Occipital lobe (tissue), 1 donor: ENCODE measurements at regions not wholly inside any gene's neighbourhood (a gene's known extent, or its start where the extent isn't known, plus 50 kb on each side); places are given as distances from the start of the nearest gene placed in this dataset.
A peak's percentile ranks its signal among the peaks of the same experiment; 100 is the strongest.

Experiments used
- DNase-seq: peaks from one replicate; lab custom pipeline; 2025; lab: John Stamatoyannopoulos, UW

DNA sequence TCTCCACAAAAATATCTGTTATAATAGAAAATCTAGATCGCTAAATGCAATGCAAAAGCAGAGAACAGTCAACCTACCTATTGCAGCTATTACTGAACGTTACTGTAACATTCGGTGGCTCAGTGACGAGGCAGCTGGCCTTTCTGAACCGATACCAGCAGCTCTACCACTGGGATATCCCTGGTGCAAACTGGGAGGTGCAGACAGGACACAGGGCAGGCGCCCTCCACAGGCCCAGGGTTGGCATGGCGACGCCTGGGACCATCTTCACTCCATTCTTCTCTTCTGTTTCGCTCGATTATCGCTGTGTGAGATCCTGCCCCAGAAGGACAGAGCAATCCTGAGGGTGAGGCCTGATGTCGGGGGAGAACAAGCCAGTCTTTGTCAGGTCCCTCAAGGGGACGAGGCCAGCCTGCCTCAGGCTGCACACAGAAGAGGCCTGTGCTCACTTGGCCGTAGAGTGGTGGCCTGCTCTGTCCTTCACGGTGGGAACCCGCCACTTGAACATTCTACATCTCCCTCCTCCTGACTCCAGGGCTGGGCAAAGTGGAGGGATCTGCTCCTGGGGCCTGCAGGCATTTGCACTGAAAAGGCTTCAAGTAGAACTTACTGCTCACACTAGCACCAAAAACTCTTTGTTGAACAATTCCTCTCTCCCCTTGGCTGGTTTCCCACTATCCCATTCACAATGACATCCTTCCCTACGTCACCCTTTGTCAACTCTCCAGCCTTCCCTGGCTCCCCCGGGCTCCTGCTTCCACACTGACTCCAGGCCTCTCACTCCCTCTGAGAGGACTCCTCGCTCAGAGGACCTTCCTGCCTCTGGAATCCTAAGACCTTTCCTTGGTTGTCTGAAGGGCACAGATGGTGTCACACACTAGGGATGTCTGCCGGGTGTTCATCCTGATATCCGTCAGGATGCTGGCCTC, 49.7 kb downstream of the CYRIA start:
- no peak for DNase-seq

DNA sequence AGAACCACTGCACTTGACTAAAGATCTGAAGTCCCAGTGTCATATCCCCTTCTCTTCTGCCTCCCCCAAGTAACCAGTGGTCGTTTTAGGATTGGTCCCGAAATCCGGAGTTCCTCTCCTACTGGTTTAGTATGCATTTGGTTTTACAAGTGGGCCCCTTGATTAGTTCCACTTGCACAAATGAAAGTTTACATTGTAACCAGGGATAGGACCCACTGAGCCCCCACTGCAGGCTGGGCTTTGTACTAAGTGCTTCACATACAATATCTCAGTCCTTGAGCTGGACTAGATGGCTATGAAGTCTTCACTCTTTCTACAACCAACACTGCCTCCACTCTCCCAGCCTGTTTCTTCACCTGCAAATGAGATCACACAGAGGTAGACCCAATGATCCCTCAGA, 50.4 kb downstream of the CYRIA start:
- no peak for DNase-seq

- DNase-seq = no peak
Measured at GRCh38 chr2:16614314-16614860, 51.2 kb downstream of the CYRIA start.

- DNase-seq = no peak
Measured at GRCh38 chr2:16613539-16614011, 52.1 kb downstream of the CYRIA start.

GRCh38 chr2:16612490-16612889, 53.1 kb downstream of the CYRIA start:
- peak; percentile 43 for DNase-seq

DNA sequence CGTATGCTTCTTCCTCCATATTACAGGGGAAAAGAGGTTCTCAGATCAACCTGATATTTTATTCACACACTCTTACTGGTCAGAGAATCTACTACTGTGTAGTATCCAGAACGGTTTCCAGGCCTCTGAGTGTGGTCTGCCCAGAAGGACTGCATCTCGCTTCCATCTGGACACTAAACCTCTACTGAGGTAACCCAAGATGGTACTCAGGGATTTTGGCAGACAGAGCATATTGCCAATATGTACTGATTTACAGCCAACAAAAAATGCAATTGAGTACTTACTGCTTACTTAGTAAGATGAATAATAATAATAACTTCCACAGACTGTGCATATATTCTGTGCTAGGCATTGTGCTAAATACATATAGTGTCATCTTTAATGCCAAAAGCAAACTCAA, 55.8 kb downstream of the CYRIA start:
- DNase-seq = no peak

GRCh38 chr2:16608661-16609643, 56.7 kb downstream of the CYRIA start:
- DNase-seq = peak; percentile 75

DNA sequence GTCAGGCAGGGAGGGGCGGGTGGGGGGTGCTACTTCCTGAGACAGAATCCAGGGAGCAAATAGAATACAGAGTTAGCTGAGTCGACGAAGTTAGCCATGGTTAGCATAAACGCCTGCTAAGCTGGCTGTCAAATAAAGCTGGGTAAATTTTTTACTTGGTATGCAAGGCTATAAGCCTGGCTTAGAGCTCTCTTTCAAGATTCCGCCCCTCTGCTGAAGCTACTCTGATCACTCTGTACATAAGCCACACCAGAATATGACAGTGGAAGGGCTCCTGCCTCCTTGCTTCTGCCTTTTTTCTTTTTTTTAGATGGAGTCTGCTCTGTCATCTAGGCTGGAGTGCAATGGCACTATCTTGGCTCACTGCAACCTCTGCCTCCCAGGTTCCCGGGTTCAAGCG, 58.3 kb downstream of the CYRIA start:
- DNase-seq = no peak

DNA sequence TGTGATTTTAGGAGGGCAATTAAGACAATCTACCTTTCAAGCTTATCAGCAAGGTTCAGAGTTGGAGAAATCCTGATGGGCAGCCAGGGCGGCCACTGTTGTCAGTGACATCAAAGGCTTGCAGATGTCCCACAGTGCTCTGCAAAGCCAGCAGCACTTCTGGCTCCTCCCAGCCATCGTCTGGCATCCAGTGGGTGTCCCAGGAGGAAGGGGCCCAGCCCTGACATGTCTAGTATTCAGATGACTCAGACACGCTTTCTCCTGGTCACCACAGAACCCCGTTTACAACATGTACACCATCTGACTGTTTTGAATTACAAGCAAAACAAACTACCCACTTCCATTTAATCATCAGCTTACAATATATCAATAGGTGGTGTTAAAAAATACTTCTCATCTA, 61.4 kb downstream of the CYRIA start:
- DNase-seq = no peak

DNA sequence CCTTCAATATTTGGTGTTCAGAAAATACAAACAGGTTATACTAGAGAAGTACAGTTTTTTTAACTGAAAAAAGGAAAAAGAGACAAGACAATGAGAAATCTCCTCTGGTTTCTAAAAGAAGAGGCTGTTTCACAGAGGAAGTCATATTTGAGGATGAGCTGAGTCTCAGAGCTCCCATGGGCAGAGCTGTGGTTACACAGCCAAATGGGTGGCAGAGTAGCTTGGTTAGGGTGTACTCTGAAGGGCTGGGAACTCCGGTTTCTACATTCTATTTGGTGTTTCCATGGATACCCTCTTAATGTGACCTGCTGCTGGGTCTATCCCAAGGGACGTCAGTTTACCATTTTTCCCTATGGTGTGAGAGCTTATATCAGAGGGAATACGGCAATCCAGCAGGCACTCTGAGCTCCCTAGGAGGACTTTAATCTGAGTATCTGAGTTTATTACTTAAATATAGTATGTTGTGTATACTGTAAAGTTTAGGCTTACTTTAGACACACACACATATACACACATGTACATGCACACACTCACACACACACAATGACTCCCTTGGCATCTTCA, 74.2 kb downstream of the CYRIA start:
- no peak for DNase-seq

DNA sequence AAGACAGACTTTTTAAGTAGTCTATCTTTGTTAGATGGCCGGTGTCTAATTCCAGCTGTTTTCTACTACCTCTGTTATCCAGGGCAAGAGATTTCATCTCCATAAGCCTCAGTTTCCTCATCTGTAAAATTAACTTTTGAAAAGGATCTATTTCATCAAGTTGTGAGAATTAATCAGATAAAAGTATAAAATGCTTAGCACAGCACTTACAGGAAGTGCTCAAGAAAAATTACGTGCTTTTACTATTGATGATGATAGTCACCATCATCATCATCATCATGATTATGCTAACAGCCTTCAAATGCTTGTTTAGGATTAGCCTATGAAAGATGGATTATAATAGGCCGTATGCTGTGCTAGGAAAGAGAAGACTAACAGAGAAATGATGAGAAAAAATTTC, 76.2 kb downstream of the CYRIA start:
- no peak for DNase-seq

- DNase-seq = no peak
Measured at GRCh38 chr2:16588565-16588964, 77.1 kb downstream of the CYRIA start.

DNA sequence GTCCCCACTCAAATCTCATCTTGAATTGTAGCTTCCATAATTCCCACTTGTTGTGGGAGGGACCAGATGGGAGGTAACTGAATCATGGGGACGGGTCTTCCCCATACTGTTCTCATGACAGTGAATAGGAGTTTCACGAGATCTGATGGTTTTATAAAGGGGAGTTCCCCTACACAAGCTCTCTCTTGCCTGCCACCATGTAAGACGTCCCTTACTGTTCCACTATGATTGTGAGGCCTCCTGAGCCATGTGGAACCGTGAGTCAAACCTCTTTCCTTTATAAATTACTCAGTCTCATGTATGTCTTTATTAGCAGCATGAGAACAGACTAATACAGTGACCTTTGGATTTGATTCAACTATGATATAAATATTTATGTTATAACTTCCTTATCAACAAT, 78.0 kb downstream of the CYRIA start:
- DNase-seq = no peak

DNA sequence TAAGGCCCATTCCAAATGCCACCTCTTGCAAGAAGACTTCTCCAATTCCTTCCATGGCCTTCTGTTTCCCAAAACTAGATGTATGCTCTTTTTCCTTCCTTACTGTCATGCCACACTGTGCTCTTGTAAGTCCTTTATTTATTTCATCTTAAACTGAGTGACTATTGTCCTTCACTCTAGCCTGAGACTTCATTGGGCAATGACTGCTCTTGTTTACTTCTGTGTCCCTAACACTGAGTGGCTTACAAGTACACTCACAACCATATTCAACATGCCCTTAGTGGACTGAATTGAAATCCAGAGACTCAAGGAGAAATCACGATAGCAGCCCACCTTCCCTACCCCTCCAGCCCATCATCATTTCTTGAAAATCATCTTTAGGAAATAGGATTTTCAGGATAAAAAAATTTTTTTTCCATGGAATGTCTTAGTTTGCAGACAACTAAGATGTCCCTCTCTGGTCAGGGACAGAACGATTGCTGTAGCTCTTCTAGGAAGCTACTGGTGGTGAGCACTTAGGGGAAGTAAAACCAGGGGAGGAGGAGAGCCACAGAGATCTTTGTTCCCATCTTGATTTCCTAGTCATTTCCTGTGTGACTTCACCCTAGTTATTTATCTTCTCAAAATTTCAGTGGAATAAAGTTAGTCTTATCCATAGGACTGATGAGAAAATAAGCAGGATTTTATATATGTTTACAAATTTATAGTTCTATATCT, 80.7 kb downstream of the CYRIA start:
- no peak for DNase-seq

- DNase-seq = no peak
Measured at GRCh38 chr2:16584084-16584483, 81.5 kb downstream of the CYRIA start.

GRCh38 chr2:16581241-16581640, 84.4 kb downstream of the CYRIA start:
- DNase-seq = no peak

DNA sequence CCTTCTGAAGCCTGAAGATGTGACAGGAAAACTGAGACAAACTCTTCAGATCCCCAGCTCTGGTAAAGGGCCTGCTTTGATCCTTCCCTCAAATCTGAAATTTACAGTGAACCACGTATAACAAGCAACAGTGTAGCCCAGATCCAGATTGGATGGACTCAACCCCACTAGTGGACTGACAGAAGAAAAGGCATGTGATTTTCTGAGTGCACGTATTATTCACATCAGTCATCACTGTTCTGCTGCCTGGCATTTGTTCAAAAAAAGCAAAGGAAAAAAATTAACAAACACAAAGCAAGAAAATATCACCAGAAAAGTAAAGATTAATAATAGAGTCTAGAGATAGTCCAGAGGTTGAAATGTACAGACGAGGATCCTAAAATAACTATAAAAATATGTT, 87.6 kb downstream of the CYRIA start:
- DNase-seq = no peak

DNA sequence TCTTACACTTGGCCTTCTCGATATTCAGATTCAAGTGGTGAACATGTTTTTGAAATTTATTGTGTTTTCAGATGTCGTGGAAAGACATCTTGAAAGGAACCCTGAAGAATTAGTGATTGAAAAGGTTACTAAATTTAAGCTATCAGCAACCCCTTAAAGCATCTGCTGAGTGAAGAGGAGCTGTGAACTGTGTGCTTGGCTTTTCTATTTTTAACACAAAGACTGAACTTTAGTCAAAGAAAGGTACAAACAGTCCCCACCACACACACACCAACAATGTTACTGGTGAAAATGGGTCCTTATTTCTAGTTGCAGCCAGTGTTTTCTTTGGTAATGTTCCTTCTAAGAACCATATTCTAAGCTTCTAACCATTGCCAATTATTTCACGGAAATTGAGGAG, 95.1 kb downstream of the CYRIA start:
- no peak for DNase-seq

- no peak for DNase-seq
Measured at GRCh38 chr2:16568998-16569784, 96.4 kb downstream of the CYRIA start.

- DNase-seq = no peak
Measured at GRCh38 chr2:16566701-16567100, 98.9 kb downstream of the CYRIA start.
